ENCODE measurements at regions not wholly inside any gene's neighbourhood (a gene's known extent, or its start where the extent isn't known, plus 50 kb on each side); places are given as distances from the start of the nearest gene placed in this dataset.

DNA sequence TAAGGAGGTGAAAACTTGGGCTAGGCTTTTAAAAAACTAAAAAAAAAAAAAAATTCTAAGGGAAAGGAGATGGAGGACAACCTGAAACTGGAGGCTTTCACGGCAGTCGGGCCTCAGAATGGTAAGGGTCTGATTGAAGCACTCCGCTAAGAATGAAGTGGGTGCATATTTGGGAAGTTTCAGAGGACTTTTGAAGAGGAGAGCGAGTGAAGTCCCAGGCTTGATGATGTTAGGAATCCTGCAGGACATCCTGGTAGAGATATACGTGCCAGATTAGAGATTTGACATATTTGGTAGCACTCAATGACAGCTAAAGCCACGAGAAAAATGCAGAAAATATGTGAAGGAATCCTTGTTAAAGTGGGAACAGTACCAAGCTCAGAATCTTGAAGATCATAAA lies 186.2 kb downstream of the SNAPC1 start:
- Histone ChIP-seq H3K36me3 (ENCODE audit: control insufficient read depth in 1 of 2, insufficient read depth in 2 of 2, low read length in 1 of 2) (no peaks in the 10 kb centered on the region), H3K27ac (ENCODE audit: low read depth in 1 of 2, low read length in 2 of 2) (no peak overlapping the region), H3K9me3 (ENCODE audit: control insufficient read depth, low read length) (no peaks in the 10 kb centered on the region), H3K4me3 (ENCODE audit: low read length in 2 of 2) (no peak overlapping the region), H3K4me1 (ENCODE audit: control insufficient read depth in 1 of 2, insufficient read depth in 2 of 2, low read length in 2 of 2) (no peaks in the 10 kb centered on the region), H3K27me3 (ENCODE audit: control insufficient read depth in 1 of 2, insufficient read depth in 2 of 2, low read length in 1 of 2) (no peaks in the 10 kb centered on the region)
- intact Hi-C loops (cut with DNase I) = no loop called here
- ATAC-seq (ENCODE audit: low FRiP score) = no peak
- 70 to 73% methylated on average over 6 of the region's 6 CpGs for WGBS, 2 donors
- no peak for DNase-seq

DNA sequence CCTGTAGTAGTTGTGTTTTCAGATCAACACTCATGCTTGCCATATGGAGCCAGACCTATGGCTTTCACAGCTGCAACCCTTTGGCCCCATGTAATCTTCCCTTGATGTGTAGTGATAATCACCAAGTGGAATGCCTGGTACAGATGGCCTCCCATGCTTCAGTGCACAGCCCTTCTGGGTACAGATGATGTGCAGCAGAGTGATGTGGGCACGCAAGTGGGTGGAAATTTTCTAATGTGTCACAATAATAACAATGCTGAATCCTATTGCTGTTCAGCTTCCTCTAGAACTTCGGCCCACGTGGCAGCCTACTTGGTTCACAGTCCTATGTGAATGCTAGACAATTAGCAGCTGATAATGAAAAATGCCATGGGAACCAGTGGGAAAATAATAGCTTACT lies 188.1 kb downstream of the SNAPC1 start:
- Histone ChIP-seq H3K27me3 (ENCODE audit: control insufficient read depth in 1 of 2, insufficient read depth in 2 of 2, low read length in 1 of 2) (no peaks in the 10 kb centered on the region), H3K9me3 (ENCODE audit: control insufficient read depth, low read length) (no peaks in the 10 kb centered on the region), H3K36me3 (ENCODE audit: control insufficient read depth in 1 of 2, insufficient read depth in 2 of 2, low read length in 1 of 2) (no peaks in the 10 kb centered on the region), H3K4me3 (ENCODE audit: low read length in 2 of 2) (no peak overlapping the region), H3K27ac (ENCODE audit: low read depth in 1 of 2, low read length in 2 of 2) (no peak overlapping the region), H3K4me1 (ENCODE audit: control insufficient read depth in 1 of 2, insufficient read depth in 2 of 2, low read length in 2 of 2) (no peaks in the 10 kb centered on the region)
- DNase-seq (no peak), ATAC-seq (ENCODE audit: low FRiP score) (no peak)
- intact Hi-C loops (cut with DNase I) = no loop called here
- 66% methylated on average over 3 of the region's 3 CpGs for WGBS, 2 donors

DNA sequence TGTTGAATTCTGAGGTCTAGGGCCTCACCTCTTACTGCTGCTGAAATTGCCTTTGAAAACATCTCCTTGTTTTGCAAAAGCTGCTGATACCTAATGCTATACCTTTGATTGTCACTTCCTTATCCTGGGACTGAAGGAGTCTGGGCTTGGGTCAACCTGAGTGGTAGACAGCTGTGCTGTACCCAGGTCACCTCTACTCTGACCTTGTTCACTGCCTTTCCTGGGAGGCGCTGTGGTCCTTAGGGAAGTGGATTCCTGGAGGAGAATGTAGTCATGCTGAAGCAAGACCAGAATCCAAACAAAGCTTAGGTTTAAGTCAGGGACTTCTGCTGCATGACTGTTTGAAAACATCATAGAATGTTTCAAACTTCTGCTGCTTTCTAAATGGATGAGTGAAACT lies 191.4 kb downstream of the SNAPC1 start:
- 52 to 53% methylated on average over 1 of the region's 1 CpG for WGBS, 2 donors
- no peak for ATAC-seq (ENCODE audit: low FRiP score)

DNA sequence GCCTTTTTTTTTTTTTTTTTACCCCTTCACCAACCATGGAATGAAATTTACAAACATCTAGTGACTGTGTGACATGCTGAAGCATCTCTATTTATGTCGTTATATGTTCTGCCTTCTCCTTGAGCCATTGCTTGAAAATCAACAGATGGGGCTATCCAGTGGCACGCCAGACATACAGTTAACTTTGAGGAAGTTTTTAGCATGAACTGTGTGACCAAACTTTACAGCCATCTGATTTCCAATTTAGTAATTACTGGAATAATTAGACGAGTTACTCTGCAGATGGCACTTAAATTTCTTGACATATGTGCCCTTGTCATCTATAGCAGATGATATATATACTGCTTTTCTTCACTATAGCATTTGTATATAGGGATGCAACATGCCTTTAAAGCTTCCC lies 192.1 kb downstream of the SNAPC1 start:
- Histone ChIP-seq H3K4me3 (ENCODE audit: low read length in 2 of 2) (no peak overlapping the region), H3K27ac (ENCODE audit: low read depth in 1 of 2, low read length in 2 of 2) (no peak overlapping the region), H3K4me1 (ENCODE audit: control insufficient read depth in 1 of 2, insufficient read depth in 2 of 2, low read length in 2 of 2) (no peaks in the 10 kb centered on the region), H3K9me3 (ENCODE audit: control insufficient read depth, low read length) (no peaks in the 10 kb centered on the region), H3K27me3 (ENCODE audit: control insufficient read depth in 1 of 2, insufficient read depth in 2 of 2, low read length in 1 of 2) (no peaks in the 10 kb centered on the region), H3K36me3 (ENCODE audit: control insufficient read depth in 1 of 2, insufficient read depth in 2 of 2, low read length in 1 of 2) (no peaks in the 10 kb centered on the region)
- no peak for DNase-seq
- no peak for ATAC-seq (ENCODE audit: low FRiP score)
- 74 to 76% methylated on average over 3 of the region's 3 CpGs for WGBS, 2 donors
- intact Hi-C loops (cut with DNase I) = no loop called here

More for the DNA sequence above, 191.4 kb downstream of the SNAPC1 start:
- Histone ChIP-seq H3K4me1 (ENCODE audit: control insufficient read depth in 1 of 2, insufficient read depth in 2 of 2, low read length in 2 of 2) (no peaks in the 10 kb centered on the region), H3K36me3 (ENCODE audit: control insufficient read depth in 1 of 2, insufficient read depth in 2 of 2, low read length in 1 of 2) (no peaks in the 10 kb centered on the region), H3K27me3 (ENCODE audit: control insufficient read depth in 1 of 2, insufficient read depth in 2 of 2, low read length in 1 of 2) (no peaks in the 10 kb centered on the region), H3K27ac (ENCODE audit: low read depth in 1 of 2, low read length in 2 of 2) (no peak overlapping the region), H3K4me3 (ENCODE audit: low read length in 2 of 2) (no peak overlapping the region), H3K9me3 (ENCODE audit: control insufficient read depth, low read length) (no peaks in the 10 kb centered on the region)
- intact Hi-C loops (cut with DNase I) = no loop called here
- DNase-seq = no peak

DNA sequence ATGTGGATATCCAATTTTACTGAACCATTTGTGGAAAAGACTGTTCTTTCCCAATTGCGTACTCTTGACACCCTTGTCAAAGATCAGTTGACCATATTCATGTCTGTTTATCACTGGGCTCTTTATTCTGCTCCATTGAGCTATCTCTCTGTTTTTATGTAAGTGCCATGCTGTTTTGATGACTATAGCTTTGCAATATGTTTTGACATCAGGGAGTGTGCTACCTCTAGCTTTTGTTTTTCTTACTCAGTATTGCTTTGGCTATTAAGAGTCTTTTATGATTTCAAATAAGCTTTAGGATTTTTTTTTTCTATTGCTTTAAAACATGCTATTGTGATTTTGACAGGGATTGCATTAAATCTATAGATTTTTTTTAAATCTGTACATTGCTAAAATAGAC lies 194.3 kb downstream of the SNAPC1 start:
- no peak for ATAC-seq (ENCODE audit: low FRiP score)
- 87 to 100% methylated on average over 1 of the region's 1 CpG for WGBS, 2 donors
- Histone ChIP-seq H3K27me3 (ENCODE audit: control insufficient read depth in 1 of 2, insufficient read depth in 2 of 2, low read length in 1 of 2) (no peaks in the 10 kb centered on the region), H3K9me3 (ENCODE audit: control insufficient read depth, low read length) (peaks cover 1% of the 10 kb centered on the region), H3K4me1 (ENCODE audit: control insufficient read depth in 1 of 2, insufficient read depth in 2 of 2, low read length in 2 of 2) (no peaks in the 10 kb centered on the region), H3K27ac (ENCODE audit: low read depth in 1 of 2, low read length in 2 of 2) (no peak overlapping the region), H3K4me3 (ENCODE audit: low read length in 2 of 2) (no peak overlapping the region), H3K36me3 (ENCODE audit: control insufficient read depth in 1 of 2, insufficient read depth in 2 of 2, low read length in 1 of 2) (no peaks in the 10 kb centered on the region)
- intact Hi-C loops (cut with DNase I) = no loop called here
- no peak for DNase-seq

DNA sequence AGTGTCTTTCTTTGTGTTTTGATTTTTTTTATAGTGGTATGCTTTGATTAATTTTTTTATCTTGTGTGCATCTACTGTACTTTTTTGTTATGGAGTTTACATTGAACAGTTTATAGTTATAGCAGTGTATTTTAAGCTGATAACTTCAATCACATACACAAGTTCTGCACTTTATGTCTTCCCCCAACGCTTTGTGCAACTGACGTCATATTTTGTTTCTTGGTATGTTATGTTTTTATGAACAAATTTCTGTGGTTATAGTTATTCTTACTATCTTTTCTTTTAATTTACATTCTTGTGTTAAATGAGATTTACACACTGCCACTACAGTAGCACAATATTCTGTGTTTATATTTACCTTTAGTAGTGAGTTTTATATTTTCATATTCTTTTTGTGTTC lies 197.1 kb downstream of the SNAPC1 start:
- 89 to 92% methylated on average over 2 of the region's 2 CpGs for WGBS, 2 donors
- peaks cover 1% of the 10 kb centered on the region for H3K9me3 ChIP-seq (ENCODE audit: control insufficient read depth, low read length)
- intact Hi-C loops (cut with DNase I) = no loop called here
- no peak for DNase-seq
- no peaks in the 10 kb centered on the region for H3K36me3 ChIP-seq (ENCODE audit: control insufficient read depth in 1 of 2, insufficient read depth in 2 of 2, low read length in 1 of 2)
- H3K27me3 ChIP-seq (ENCODE audit: control insufficient read depth in 1 of 2, insufficient read depth in 2 of 2, low read length in 1 of 2) = no peaks in the 10 kb centered on the region
- no peak overlapping the region for H3K27ac ChIP-seq (ENCODE audit: low read depth in 1 of 2, low read length in 2 of 2)
- ATAC-seq (ENCODE audit: low FRiP score) = no peak
- H3K4me1 ChIP-seq (ENCODE audit: control insufficient read depth in 1 of 2, insufficient read depth in 2 of 2, low read length in 2 of 2) = no peaks in the 10 kb centered on the region
- no peak overlapping the region for H3K4me3 ChIP-seq (ENCODE audit: low read length in 2 of 2)

DNA sequence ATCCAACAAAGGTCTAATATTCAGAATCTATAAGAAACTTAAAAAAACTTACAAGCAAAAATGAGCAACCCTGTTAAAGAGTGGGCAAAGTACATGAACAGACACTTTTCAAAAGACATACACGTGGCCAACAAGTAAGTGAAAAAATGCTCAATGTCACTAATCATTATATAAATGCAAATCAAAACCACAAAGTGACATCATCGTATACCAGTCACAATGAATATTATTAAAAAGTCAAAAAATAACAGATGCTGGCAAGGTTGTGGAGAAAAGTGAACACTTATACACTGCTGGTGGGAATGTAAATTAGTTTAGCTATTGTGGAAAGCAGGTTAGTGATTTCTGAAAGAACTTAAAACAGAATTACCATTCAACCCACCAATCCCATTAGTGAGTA lies 199.1 kb downstream of the SNAPC1 start:
- Histone ChIP-seq H3K36me3 (ENCODE audit: control insufficient read depth in 1 of 2, insufficient read depth in 2 of 2, low read length in 1 of 2) (no peaks in the 10 kb centered on the region), H3K27me3 (ENCODE audit: control insufficient read depth in 1 of 2, insufficient read depth in 2 of 2, low read length in 1 of 2) (no peaks in the 10 kb centered on the region), H3K27ac (ENCODE audit: low read depth in 1 of 2, low read length in 2 of 2) (no peak overlapping the region), H3K9me3 (ENCODE audit: control insufficient read depth, low read length) (peaks cover 1% of the 10 kb centered on the region), H3K4me3 (ENCODE audit: low read length in 2 of 2) (no peak overlapping the region), H3K4me1 (ENCODE audit: control insufficient read depth in 1 of 2, insufficient read depth in 2 of 2, low read length in 2 of 2) (no peaks in the 10 kb centered on the region)
- 82 to 92% methylated on average over 2 of the region's 2 CpGs for WGBS, 2 donors
- DNase-seq (no peak), ATAC-seq (ENCODE audit: low FRiP score) (no peak)
- intact Hi-C loops (cut with DNase I) = no loop called here

DNA sequence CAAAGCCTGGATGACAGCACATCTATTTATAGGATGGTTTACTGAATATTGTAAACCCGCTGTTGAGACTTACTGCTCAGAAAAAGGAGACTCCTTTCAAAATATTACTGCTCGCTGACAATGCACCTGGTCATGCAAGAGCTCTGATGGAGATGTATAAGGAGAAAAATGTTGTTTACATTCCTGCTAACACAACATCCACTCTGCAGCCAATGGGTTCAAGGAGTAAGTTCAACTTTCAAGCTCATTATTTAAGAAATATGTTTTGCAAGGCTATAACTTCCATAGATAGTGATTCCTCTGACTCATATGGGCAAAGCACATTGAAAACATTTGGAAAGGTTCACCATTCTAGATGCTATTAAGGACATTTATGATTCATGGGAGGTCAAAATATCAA lies 201.7 kb downstream of the SNAPC1 start:
- H3K27ac ChIP-seq (ENCODE audit: low read depth in 1 of 2, low read length in 2 of 2) = no peak overlapping the region
- WGBS, 2 donors = 76 to 78% methylated on average over 2 of the region's 2 CpGs
- no peak for ATAC-seq (ENCODE audit: low FRiP score)
- no peaks in the 10 kb centered on the region for H3K36me3 ChIP-seq (ENCODE audit: control insufficient read depth in 1 of 2, insufficient read depth in 2 of 2, low read length in 1 of 2)
- no peaks in the 10 kb centered on the region for H3K4me1 ChIP-seq (ENCODE audit: control insufficient read depth in 1 of 2, insufficient read depth in 2 of 2, low read length in 2 of 2)
- no peak for DNase-seq
- H3K27me3 ChIP-seq (ENCODE audit: control insufficient read depth in 1 of 2, insufficient read depth in 2 of 2, low read length in 1 of 2) = no peaks in the 10 kb centered on the region
- peaks cover 1% of the 10 kb centered on the region for H3K9me3 ChIP-seq (ENCODE audit: control insufficient read depth, low read length)
- intact Hi-C loops (cut with DNase I) = no loop called here
- H3K4me3 ChIP-seq (ENCODE audit: low read length in 2 of 2) = no peak overlapping the region

DNA sequence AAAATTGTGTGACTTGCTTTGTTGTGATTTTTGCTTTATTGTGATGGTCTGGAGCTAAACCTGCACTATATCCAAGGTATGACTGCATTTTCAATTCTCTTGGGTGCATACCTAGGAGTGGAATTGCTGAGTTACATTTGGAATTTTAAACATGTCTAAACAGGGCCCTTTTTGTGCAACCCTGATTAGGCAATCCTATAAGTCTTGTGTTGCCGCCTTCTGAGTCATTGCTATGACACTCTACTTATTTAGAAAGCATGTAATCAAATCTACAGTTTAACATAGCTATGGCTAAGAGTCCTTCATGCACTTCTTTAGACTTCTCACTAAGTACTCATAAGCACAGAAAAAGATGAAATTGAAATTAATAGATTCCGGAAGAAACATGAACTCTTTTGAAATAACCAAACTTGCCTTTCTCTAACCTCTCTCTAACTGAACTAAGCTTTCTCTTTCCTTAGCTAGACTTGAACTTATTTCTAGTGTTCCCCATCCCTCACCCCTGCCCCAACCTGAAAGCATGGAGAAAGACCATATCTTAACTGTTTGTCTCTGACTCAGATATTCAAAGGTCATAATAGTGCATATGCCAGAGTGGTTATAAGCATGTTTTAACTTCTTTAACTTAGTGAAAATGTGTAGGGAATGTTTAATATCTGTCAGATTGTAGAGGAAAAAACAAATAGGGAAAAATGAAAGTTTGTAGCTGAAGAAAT lies 203.0 kb downstream of the SNAPC1 start:
- no peak for ATAC-seq (ENCODE audit: low FRiP score)

More for the DNA sequence above, 203.0 kb downstream of the SNAPC1 start:
- WGBS, 2 donors = 86 to 88% methylated on average over 2 of the region's 2 CpGs
- Histone ChIP-seq H3K9me3 (ENCODE audit: control insufficient read depth, low read length) (no peaks in the 10 kb centered on the region), H3K27ac (ENCODE audit: low read depth in 1 of 2, low read length in 2 of 2) (no peak overlapping the region), H3K4me1 (ENCODE audit: control insufficient read depth in 1 of 2, insufficient read depth in 2 of 2, low read length in 2 of 2) (no peaks in the 10 kb centered on the region), H3K36me3 (ENCODE audit: control insufficient read depth in 1 of 2, insufficient read depth in 2 of 2, low read length in 1 of 2) (no peaks in the 10 kb centered on the region), H3K4me3 (ENCODE audit: low read length in 2 of 2) (no peak overlapping the region), H3K27me3 (ENCODE audit: control insufficient read depth in 1 of 2, insufficient read depth in 2 of 2, low read length in 1 of 2) (no peaks in the 10 kb centered on the region)
- no peak for DNase-seq
- intact Hi-C loops (cut with DNase I) = no loop called here

Data from aorta (tissue), 5 donors.